IgD-negative memory B cell (primary cell): ENCODE measurements at regions not wholly inside any gene's neighbourhood (a gene's known extent, or its start where the extent isn't known, plus 50 kb on each side); places are given as distances from the start of the nearest gene placed in this dataset.
"Not testable (repeated sequence)": the region's sequence is repeated elsewhere in the genome, so short reads cannot be mapped to it uniquely, and the experiment has no call there.

Experiments
- H3K27ac Mint-ChIP-seq, 3 donors: one replicate each; pipeline ENCODE4 v1.8.0; 2020 to 2022; ENCODE audit warnings: mild to moderate bottlenecking in 3 of 3, mixed read lengths in 3 of 3, moderate library complexity in 1 of 3
- H3K27me3 Mint-ChIP-seq: one replicate; pipeline ENCODE4 v1.8.0; 2021; ENCODE audit warnings: mixed read lengths
- H3K36me3 Mint-ChIP-seq: one replicate; pipeline ENCODE4 v1.8.0; 2020; ENCODE audit warnings: mild to moderate bottlenecking, mixed read lengths
- H3K4me1 Mint-ChIP-seq, 3 donors: one replicate each; pipeline ENCODE4 v1.8.0; 2020 to 2022; ENCODE audit warnings: mixed read lengths in 3 of 3, mild to moderate bottlenecking in 1 of 3
- H3K4me3 Mint-ChIP-seq, 4 donors: one replicate each; pipeline ENCODE4 v1.8.0; 2020 to 2022; ENCODE audit warnings: mild to moderate bottlenecking in 4 of 4, mixed read lengths in 4 of 4, moderate library complexity in 3 of 4
- H3K9me3 Mint-ChIP-seq, 3 donors: one replicate each; pipeline ENCODE4 v1.8.0; 2020 to 2021; ENCODE audit warnings: mixed read lengths in 3 of 3, mild to moderate bottlenecking in 1 of 3

DNA sequence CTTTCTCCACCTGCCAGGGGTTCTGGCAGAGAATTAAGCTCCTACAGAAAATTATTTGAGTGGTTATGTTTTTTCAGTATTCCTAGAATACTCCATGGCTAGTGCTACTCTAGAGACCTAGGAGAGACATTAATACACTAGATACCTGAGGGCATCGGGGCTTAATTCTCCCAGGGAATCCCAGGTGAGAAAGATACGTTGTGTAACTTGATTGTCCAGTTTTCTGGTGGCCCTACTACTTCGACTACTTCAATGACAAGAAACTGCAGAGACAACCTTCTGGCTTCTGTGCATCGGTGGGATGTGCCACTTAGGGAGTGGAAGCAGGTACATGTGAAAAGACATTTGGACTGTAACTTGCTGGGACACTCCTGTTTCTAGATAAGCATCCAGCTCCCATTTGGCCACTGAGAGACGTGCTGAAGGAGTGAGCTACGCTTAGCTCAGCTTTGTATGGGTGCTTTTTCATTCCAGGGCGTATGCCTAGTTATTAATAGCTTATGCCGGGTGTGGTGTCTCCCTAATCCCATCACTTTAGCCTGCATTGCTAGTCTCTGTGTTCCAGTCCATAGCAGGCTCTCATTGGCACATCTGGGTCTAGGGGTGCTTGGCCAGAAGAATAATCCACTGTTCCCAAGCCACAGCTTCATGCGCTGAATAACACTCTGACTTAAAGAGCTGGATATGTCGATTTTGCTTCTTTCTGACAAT, 300.7 kb downstream of the SIPA1L2 start:
- H3K4me3 Mint-ChIP-seq: no peak overlapping the region
- H3K36me3 Mint-ChIP-seq: peaks cover 2% of the 10 kb centered on the region
- no peaks in the 10 kb centered on the region for H3K27me3 Mint-ChIP-seq
- no peaks in the 10 kb centered on the region for H3K4me1 Mint-ChIP-seq
- peaks cover 0 to 3% (median 3%) of the 10 kb centered on the region in 3 donors for H3K9me3 Mint-ChIP-seq
- H3K27ac Mint-ChIP-seq: no peak overlapping the region

- peaks cover 0 to 3% (median 3%) of the 10 kb centered on the region in 3 donors for H3K9me3 Mint-ChIP-seq
- no peak overlapping the region for H3K27ac Mint-ChIP-seq
- no peak overlapping the region for H3K4me3 Mint-ChIP-seq
- H3K36me3 Mint-ChIP-seq: no peaks in the 10 kb centered on the region
- no peaks in the 10 kb centered on the region for H3K4me1 Mint-ChIP-seq
- H3K27me3 Mint-ChIP-seq: no peaks in the 10 kb centered on the region
These were observed 301.3 kb downstream of the SIPA1L2 start for GRCh38 chr1:232328486-232329102.

GRCh38 chr1:232327899-232328298, 302.0 kb downstream of the SIPA1L2 start:
- peaks cover 0 to 3% (median 3%) of the 10 kb centered on the region in 3 donors for H3K9me3 Mint-ChIP-seq
- no peaks in the 10 kb centered on the region for H3K27me3 Mint-ChIP-seq
- no peak overlapping the region for H3K27ac Mint-ChIP-seq
- no peaks in the 10 kb centered on the region for H3K36me3 Mint-ChIP-seq
- no peak overlapping the region for H3K4me3 Mint-ChIP-seq
- H3K4me1 Mint-ChIP-seq: no peaks in the 10 kb centered on the region

DNA sequence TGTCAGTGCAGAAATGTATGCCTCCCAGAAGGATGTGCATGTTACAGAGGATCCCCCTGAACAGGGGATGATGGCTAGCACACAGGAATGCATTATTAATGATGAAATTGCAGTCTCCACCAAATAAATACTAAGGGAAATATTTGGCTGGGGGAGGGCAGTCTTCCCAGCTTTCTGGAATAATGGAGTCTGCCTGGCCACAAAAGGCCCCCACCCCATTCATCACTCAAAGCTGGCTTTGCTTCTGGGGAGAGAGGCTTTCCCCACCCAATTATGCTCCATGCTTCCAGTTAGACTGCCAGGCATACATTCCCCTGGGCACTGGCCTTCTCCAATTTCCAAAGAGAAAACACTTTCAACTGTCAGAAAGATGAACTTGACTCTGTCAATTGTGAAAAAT, 302.7 kb downstream of the SIPA1L2 start:
- Mint-ChIP-seq H3K9me3 (peaks cover 0 to 3% (median 3%) of the 10 kb centered on the region in 3 donors), H3K4me1 (no peaks in the 10 kb centered on the region), H3K4me3 (no peak overlapping the region), H3K27ac (no peak overlapping the region), H3K36me3 (no peaks in the 10 kb centered on the region), H3K27me3 (no peaks in the 10 kb centered on the region)

DNA sequence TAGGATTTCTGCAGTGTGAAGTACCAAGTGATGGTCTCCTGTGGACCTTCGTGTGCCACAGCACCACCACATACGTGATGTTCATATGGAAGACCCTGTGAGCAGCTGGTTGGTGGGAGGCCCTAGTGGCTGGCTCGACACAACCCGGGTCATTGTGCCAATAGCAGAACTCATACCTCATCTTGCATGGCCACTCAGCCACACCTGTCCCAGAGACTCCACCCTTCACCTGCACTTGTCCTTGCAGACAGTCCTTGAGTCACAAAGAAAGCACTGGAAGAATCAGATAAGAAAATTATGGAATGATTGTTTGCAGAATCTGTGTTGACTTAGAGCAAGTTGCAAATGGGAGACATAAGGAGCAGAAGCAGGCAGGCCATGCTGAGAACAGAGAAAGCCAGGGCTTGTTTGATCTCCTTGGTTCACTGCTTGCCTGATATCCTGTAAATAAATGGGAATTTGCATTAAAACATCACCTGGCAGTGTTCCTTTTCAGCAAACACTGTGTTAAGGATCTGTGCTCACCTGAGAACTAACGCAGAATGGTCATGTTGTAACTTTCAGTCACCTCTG, 307.7 kb downstream of the SIPA1L2 start:
- no peak overlapping the region for H3K4me3 Mint-ChIP-seq
- no peak overlapping the region for H3K27ac Mint-ChIP-seq
- H3K9me3 Mint-ChIP-seq: peaks cover 2 to 4% (median 2%) of the 10 kb centered on the region in 3 donors

GRCh38 chr1:232319518-232320210, 310.3 kb downstream of the SIPA1L2 start:
- H3K9me3 Mint-ChIP-seq: peaks cover 2 to 4% (median 3%) of the 10 kb centered on the region in 3 donors
- H3K36me3 Mint-ChIP-seq: peaks cover 2% of the 10 kb centered on the region
- H3K4me3 Mint-ChIP-seq: no peak overlapping the region
- no peaks in the 10 kb centered on the region for H3K4me1 Mint-ChIP-seq
- H3K27ac Mint-ChIP-seq: no peak overlapping the region
- no peaks in the 10 kb centered on the region for H3K27me3 Mint-ChIP-seq

More for the DNA sequence above, 307.7 kb downstream of the SIPA1L2 start:
- Mint-ChIP-seq H3K4me1 (no peaks in the 10 kb centered on the region), H3K27me3 (no peaks in the 10 kb centered on the region), H3K36me3 (no peaks in the 10 kb centered on the region)

GRCh38 chr1:232319072-232319471, 310.9 kb downstream of the SIPA1L2 start:
- Mint-ChIP-seq H3K4me1 (no peaks in the 10 kb centered on the region), H3K27me3 (no peaks in the 10 kb centered on the region)

GRCh38 chr1:232318143-232318542, 311.8 kb downstream of the SIPA1L2 start:
- Mint-ChIP-seq H3K4me3 (no peak overlapping the region), H3K4me1 (no peaks in the 10 kb centered on the region), H3K27me3 (no peaks in the 10 kb centered on the region), H3K27ac (no peak overlapping the region), H3K36me3 (peaks cover 2% of the 10 kb centered on the region), H3K9me3 (peaks cover 4 to 12% (median 8%) of the 10 kb centered on the region in 3 donors)

More at GRCh38 chr1:232319072-232319471, 310.9 kb downstream of the SIPA1L2 start:
- peaks cover 2 to 4% (median 2%) of the 10 kb centered on the region in 3 donors for H3K9me3 Mint-ChIP-seq
- H3K4me3 Mint-ChIP-seq: no peak overlapping the region
- H3K36me3 Mint-ChIP-seq: peaks cover 2% of the 10 kb centered on the region
- H3K27ac Mint-ChIP-seq: no peak overlapping the region

- Mint-ChIP-seq H3K27ac (no peak overlapping the region), H3K9me3 (peaks cover 4 to 19% (median 12%) of the 10 kb centered on the region in 3 donors), H3K4me3 (no peak overlapping the region), H3K27me3 (no peaks in the 10 kb centered on the region), H3K4me1 (no peaks in the 10 kb centered on the region), H3K36me3 (peaks cover 2% of the 10 kb centered on the region)
These were observed 312.6 kb downstream of the SIPA1L2 start for GRCh38 chr1:232317350-232317749.

- Mint-ChIP-seq H3K9me3 (peaks cover 4 to 19% (median 12%) of the 10 kb centered on the region in 3 donors), H3K27ac (no peak overlapping the region), H3K27me3 (no peaks in the 10 kb centered on the region), H3K36me3 (peaks cover 2% of the 10 kb centered on the region), H3K4me3 (no peak overlapping the region), H3K4me1 (no peaks in the 10 kb centered on the region)
These were observed 313.1 kb downstream of the SIPA1L2 start for GRCh38 chr1:232316864-232317263.

DNA sequence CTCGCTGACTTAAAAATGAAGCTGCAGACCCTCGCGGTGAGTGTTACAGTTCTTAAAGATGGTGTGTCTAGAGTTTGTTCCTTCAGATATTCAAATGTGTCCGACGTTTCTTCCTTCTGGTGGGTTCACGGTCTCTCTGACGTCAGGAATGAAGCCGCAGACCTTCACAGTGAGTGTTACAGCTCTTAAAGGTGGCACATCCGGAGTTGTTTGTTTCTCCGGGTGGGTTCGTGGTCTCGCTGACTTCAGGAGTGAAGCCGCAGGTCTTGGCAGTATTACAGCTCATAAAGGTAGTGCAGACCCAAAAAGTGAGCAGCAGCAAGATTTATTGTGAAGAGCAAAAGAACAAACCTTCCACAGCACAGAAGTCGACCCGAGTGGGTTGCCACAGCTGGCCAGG, 316.1 kb downstream of the SIPA1L2 start:
- not testable (repeated sequence) for H3K27ac Mint-ChIP-seq, H3K4me3 Mint-ChIP-seq, H3K27me3 Mint-ChIP-seq, H3K36me3 Mint-ChIP-seq, H3K4me1 Mint-ChIP-seq
- peaks cover 4 to 19% (median 16%) of the 10 kb centered on the region in 3 donors for H3K9me3 Mint-ChIP-seq

- Mint-ChIP-seq H3K36me3 (no peaks in the 10 kb centered on the region), H3K4me3 (no peak overlapping the region), H3K9me3 (peaks cover 3 to 15% (median 15%) of the 10 kb centered on the region in 3 donors), H3K4me1 (no peaks in the 10 kb centered on the region), H3K27me3 (no peaks in the 10 kb centered on the region), H3K27ac (no peak overlapping the region)
These were observed 319.4 kb downstream of the SIPA1L2 start for GRCh38 chr1:232310541-232310940.

DNA sequence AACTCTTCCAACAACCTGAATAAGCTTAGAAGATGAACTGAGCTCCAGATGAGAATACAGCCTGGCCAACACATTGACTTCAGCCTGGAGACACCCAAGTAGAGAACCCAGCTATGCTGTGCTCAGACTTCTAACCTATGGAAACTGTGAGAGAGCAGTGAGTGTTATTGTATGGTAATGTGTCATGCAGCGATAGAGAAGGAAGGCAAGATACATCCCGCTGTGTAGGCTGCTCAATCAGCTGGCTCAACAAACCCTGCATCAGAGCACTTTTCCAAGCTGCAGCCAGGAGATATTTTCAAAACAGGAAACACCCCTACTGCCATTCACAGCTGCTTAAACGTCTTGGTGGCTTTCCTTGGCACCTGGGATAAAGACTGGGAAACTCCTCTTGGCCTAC, 321.3 kb downstream of the SIPA1L2 start:
- Mint-ChIP-seq H3K4me3 (no peak overlapping the region), H3K4me1 (no peaks in the 10 kb centered on the region), H3K9me3 (peaks cover 0 to 11% (median 11%) of the 10 kb centered on the region in 3 donors), H3K36me3 (no peaks in the 10 kb centered on the region), H3K27ac (no peak overlapping the region), H3K27me3 (peaks cover 2% of the 10 kb centered on the region)

GRCh38 chr1:232307296-232308017, 322.5 kb downstream of the SIPA1L2 start:
- H3K4me1 Mint-ChIP-seq: no peaks in the 10 kb centered on the region
- no peak overlapping the region for H3K27ac Mint-ChIP-seq
- H3K36me3 Mint-ChIP-seq: no peaks in the 10 kb centered on the region
- peaks cover 0 to 4% (median 1%) of the 10 kb centered on the region in 3 donors for H3K9me3 Mint-ChIP-seq
- no peak overlapping the region for H3K4me3 Mint-ChIP-seq
- peaks cover 2% of the 10 kb centered on the region for H3K27me3 Mint-ChIP-seq
